Endothelial cell of umbilical vein (primary cell): ENCODE measurements at regions not wholly inside any gene's neighbourhood (a gene's known extent, or its start where the extent isn't known, plus 50 kb on each side); places are given as distances from the start of the nearest gene placed in this dataset.

Experiments used
- BruUV-seq: library from RNA; stranded (reverse); fragments of 400-500 nt; replicated peaks from 2 replicates; lab custom pipeline; 2021; lab: Mats Ljungman, UMichigan
- CTCF ChIA-PET: fragments of 300-600, 350-600 bp; sonication (Branson Sonifier 250); formaldehyde crosslinking; loops from one replicate; lab custom pipeline; 2021; ENCODE audit warnings: antibody characterized with exemption, inconsistent platforms; lab: Charles Lee
- POLR2A ChIA-PET: fragments of 300-600, 350-600 bp; sonication (Branson Sonifier 250); formaldehyde crosslinking; loops from one replicate; lab custom pipeline; 2021; ENCODE audit warnings: antibody characterized with exemption, inconsistent platforms; lab: Charles Lee
- DNase-seq: peaks from one replicate; pipeline ENCODE4 v3.0.0-alpha.2; 2011; ENCODE audit warnings: low read depth, low spot score
- FAIRE-seq: peaks from 2 replicates; lab custom pipeline; 2011; peaks lifted over from hg19 to GRCh38; lab: Jason Lieb, UNC
- H2AFZ ChIP-seq: 2 replicates; pipeline ENCODE4 v1.6.0; 2012; ENCODE audit warnings: low read depth, low read length, control low read depth, inconsistent platforms
- H3K27ac ChIP-seq: 2 replicates; pipeline ENCODE4 v1.5.1; 2011; ENCODE audit warnings: low read depth, mild to moderate bottlenecking, control low read depth, low read length, moderate library complexity; ENCODE audit not compliant: insufficient read depth
- H3K27me3 ChIP-seq, 2 experiments: 2 replicates each; pipeline versions ENCODE4 v1.6.0 to v1.6.1; 2011; ENCODE audit warnings: low read length in 2 of 2, mixed read lengths in 1 of 2; ENCODE audit not compliant: control insufficient read depth in 2 of 2, insufficient read depth in 2 of 2
- H3K36me3 ChIP-seq, 2 experiments: 2 replicates in 1 of 2; 3 replicates in 1 of 2; pipeline ENCODE4 v1.5.1; 2011; ENCODE audit warnings: low read length in 2 of 2, mild to moderate bottlenecking in 1 of 2, moderate library complexity in 1 of 2; ENCODE audit not compliant: control insufficient read depth in 2 of 2, insufficient read depth in 2 of 2; ENCODE audit errors: extremely low read depth in 1 of 2
- H3K4me1 ChIP-seq: 3 replicates; pipeline ENCODE4 v1.5.1; 2011; ENCODE audit warnings: mild to moderate bottlenecking, low read length; ENCODE audit not compliant: control insufficient read depth, insufficient read depth; ENCODE audit errors: extremely low read depth
- H3K4me2 ChIP-seq: 2 replicates; pipeline ENCODE4 v1.6.1; 2011; ENCODE audit warnings: low read length, control low read depth, mixed read lengths; ENCODE audit not compliant: insufficient read depth
- H3K4me3 ChIP-seq, 3 experiments: fragments of 200-600 bp in 1 of 3; sonication (generic), shearing (Covaris generic) in 1 of 3; replicated peaks in 1 of 3; 2 replicates each; pipeline ENCODE4 v1.5.1; 2011 to 2016; ENCODE audit warnings: control low read depth in 3 of 3, low read length in 3 of 3, mild to moderate bottlenecking in 2 of 3, inconsistent platforms in 1 of 3, low read depth in 1 of 3, moderate library complexity in 1 of 3; ENCODE audit not compliant: insufficient read depth in 1 of 3
- H3K79me2 ChIP-seq: 2 replicates; pipeline ENCODE4 v1.6.0; 2012; ENCODE audit warnings: low read length, inconsistent platforms; ENCODE audit not compliant: control insufficient read depth, insufficient read depth
- H3K9ac ChIP-seq: replicated peaks from 2 replicates; pipeline ENCODE3; 2011; ENCODE audit warnings: low read length, control low read depth; ENCODE audit not compliant: insufficient read depth; ENCODE audit errors: extremely low read depth
- H3K9me1 ChIP-seq: replicated peaks from 3 replicates; pipeline ENCODE4 v1.6.0; 2011; ENCODE audit warnings: mild to moderate bottlenecking, low read length; ENCODE audit not compliant: control insufficient read depth, insufficient read depth; ENCODE audit errors: extremely low read depth
- H3K9me3 ChIP-seq: replicated peaks from 2 replicates; pipeline ENCODE4 v1.5.1; 2012; ENCODE audit warnings: low read length, inconsistent platforms; ENCODE audit not compliant: control insufficient read depth, insufficient read depth
- H4K20me1 ChIP-seq: replicated peaks from 2 replicates; pipeline ENCODE3; 2011; ENCODE audit warnings: mild to moderate bottlenecking, low read length; ENCODE audit not compliant: control insufficient read depth, insufficient read depth; ENCODE audit errors: extremely low read depth
- EZH2 ChIP-seq: IDR thresholded peaks from 2 replicates; pipeline ENCODE4 v1.6.1; 2012; ENCODE audit warnings: borderline replicate concordance, low read depth, mild to moderate bottlenecking, moderate library complexity, low read length, inconsistent platforms; ENCODE audit not compliant: severe bottlenecking
- FOS ChIP-seq: IDR thresholded peaks from 2 replicates; pipeline ENCODE4 v1.6.1; 2011; ENCODE audit warnings: mild to moderate bottlenecking, low read length, moderate library complexity, borderline replicate concordance; ENCODE audit not compliant: insufficient read depth
- GATA2 ChIP-seq: IDR thresholded peaks from 2 replicates; pipeline ENCODE4 v1.7.0; 2011; ENCODE audit warnings: low read depth, mild to moderate bottlenecking, moderate library complexity, mixed read lengths, low read length; ENCODE audit not compliant: insufficient read length, insufficient read depth
- JUN ChIP-seq: IDR thresholded peaks from 2 replicates; pipeline ENCODE4 v1.6.1; 2011; ENCODE audit warnings: borderline replicate concordance, low read depth; ENCODE audit not compliant: insufficient read length, insufficient read depth
- MAX ChIP-seq: IDR thresholded peaks from 2 replicates; pipeline ENCODE4 v1.6.1; 2011; ENCODE audit not compliant: insufficient read depth, insufficient read length
- MYC ChIP-seq: IDR thresholded peaks from one replicate; pipeline ENCODE4 v1.6.1; 2011; ENCODE audit warnings: mild to moderate bottlenecking, low read depth, low read length
- POLR2A ChIP-seq: IDR thresholded peaks from 2 replicates; pipeline ENCODE4 v1.6.1; 2012; ENCODE audit warnings: low read depth, mild to moderate bottlenecking, control low read depth, low read length
- dilution Hi-C: fragments of 300-500 bp; cut with MboI; formaldehyde crosslinking; loops from one replicate; pipeline ENCODE4 v1.15.0; 2019; ENCODE audit warnings: low sequenced_read_pairs; ENCODE audit not compliant: extremely low pct_ligation_motif_present
- intact Hi-C: fragments of 100-400 bp; cut with micrococcal nuclease; formaldehyde crosslinking; loops from one replicate; pipeline ENCODE4 v1.10.0; 2022
- TF ChIP-seq, protein P1 (sequence below), 2 donors: IDR thresholded peaks; 1 replicate in 1 of 2; 2 replicates in 1 of 2; pipeline ENCODE4 v1.5.1; 2011; ENCODE audit warnings: low read length in 2 of 2, mild to moderate bottlenecking in 2 of 2, moderate library complexity in 2 of 2, control low read depth in 1 of 2, inconsistent platforms in 1 of 2, low read depth in 1 of 2; ENCODE audit not compliant: insufficient read depth in 1 of 2; ENCODE audit errors: extremely low read depth in 1 of 2

DNA sequence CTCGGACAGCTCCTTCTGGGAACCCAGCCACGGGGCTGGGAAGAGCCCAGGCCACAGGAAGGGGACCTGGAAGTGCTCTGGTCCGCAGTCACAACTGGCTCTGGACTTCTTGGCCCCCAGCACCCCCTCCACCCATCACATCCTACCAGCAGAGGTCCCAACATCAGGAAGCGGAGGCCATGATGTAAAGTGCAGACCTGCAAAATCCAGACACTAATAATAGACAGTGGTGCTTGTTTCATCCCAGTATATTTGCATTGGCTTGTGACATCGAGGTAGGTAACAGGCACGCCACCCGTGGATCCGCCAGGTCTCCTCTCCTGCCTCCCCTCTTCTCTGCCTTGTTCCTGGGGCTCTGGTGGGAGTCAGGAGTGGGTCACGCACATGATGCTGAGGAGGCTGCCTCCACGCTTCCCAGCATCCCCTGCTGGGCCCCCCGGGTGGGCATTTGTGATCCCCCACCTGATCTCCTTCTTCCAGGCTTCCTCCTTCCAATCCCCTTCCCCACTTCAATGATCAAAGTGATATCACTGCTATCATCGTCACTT, 1454.0 kb downstream of the BRD1 start:
- Histone ChIP-seq H3K9me1 (no peaks in the 10 kb centered on the region), H3K4me1 (no peaks in the 10 kb centered on the region), H2AFZ (no peak overlapping the region), H3K27ac (no peak overlapping the region), H3K4me2 (no peak overlapping the region), H3K79me2 (no peaks in the 10 kb centered on the region), H3K36me3 (no peaks in the 10 kb centered on the region), H4K20me1 (no peaks in the 10 kb centered on the region), H3K27me3 (no peaks in the 10 kb centered on the region), H3K9ac (no peak overlapping the region), H3K9me3 (peaks cover 3% of the 10 kb centered on the region), H3K4me3 (no peak overlapping the region)
- ChIA-PET CTCF (no interaction called here), POLR2A (no interaction called here)
- no peak for DNase-seq
- no peak for FAIRE-seq
- TF ChIP-seq MAX (no peak), POLR2A (no peak), EZH2 (no peak), MYC (no peak), FOS (no peak), JUN (no peak), GATA2 (no peak)
- TF ChIP-seq, protein P1, sequence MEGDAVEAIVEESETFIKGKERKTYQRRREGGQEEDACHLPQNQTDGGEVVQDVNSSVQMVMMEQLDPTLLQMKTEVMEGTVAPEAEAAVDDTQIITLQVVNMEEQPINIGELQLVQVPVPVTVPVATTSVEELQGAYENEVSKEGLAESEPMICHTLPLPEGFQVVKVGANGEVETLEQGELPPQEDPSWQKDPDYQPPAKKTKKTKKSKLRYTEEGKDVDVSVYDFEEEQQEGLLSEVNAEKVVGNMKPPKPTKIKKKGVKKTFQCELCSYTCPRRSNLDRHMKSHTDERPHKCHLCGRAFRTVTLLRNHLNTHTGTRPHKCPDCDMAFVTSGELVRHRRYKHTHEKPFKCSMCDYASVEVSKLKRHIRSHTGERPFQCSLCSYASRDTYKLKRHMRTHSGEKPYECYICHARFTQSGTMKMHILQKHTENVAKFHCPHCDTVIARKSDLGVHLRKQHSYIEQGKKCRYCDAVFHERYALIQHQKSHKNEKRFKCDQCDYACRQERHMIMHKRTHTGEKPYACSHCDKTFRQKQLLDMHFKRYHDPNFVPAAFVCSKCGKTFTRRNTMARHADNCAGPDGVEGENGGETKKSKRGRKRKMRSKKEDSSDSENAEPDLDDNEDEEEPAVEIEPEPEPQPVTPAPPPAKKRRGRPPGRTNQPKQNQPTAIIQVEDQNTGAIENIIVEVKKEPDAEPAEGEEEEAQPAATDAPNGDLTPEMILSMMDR (IDR thresholded peaks at IDR 0.05; ENCODE audit: extremely low read depth in 1 of 2, insufficient read depth in 1 of 2, low read depth in 1 of 2, low read length in 2 of 2) = no peak
- intact Hi-C loops (no loop called here), dilution Hi-C loops (no loop called here)
- BruUV-seq = no TSS peak
